ENCODE measurements at regions not wholly inside any gene's neighbourhood (a gene's known extent, or its start where the extent isn't known, plus 50 kb on each side); places are given as distances from the start of the nearest gene placed in this dataset.

- TF ChIP-seq CTCF (IDR thresholded peaks at IDR 0.05; ENCODE audit: poor library complexity): no peak
- no peak for TF ChIP-seq EZH2phosphoT487 (IDR thresholded peaks at IDR 0.05; ENCODE audit: low read depth, severe bottlenecking, unreplicated experiment)
- TF ChIP-seq EZH2 (IDR thresholded peaks at IDR 0.05; ENCODE audit: borderline replicate concordance): no peak
Measured at GRCh38 chr4:24656906-24657305, 72.6 kb upstream of the DHX15 start.

Data from hepatocyte (in vitro differentiated cells).